Esophagus squamous epithelium (tissue), 5 donors: ENCODE measurements at regions not wholly inside any gene's neighbourhood (a gene's known extent, or its start where the extent isn't known, plus 50 kb on each side); places are given as distances from the start of the nearest gene placed in this dataset.

ENCODE experiments used
- DNase-seq: peaks from one replicate; lab custom pipeline; 2025; lab: John Stamatoyannopoulos, UW
- H3K27ac ChIP-seq, 4 donors: fragments of 200-600 bp; sonication (generic); one replicate each; pipeline ENCODE4 v1.5.1; 2016 to 2019; ENCODE audit warnings: mild to moderate bottlenecking in 1 of 4
- H3K27me3 ChIP-seq, 4 donors: fragments of 200-600 bp; sonication (generic); 1 replicate in 3 of 4; 2 replicates in 1 of 4; pipeline versions ENCODE4 v1.5.1 to v1.6.0; 2017 to 2021; ENCODE audit warnings: antibody characterized with exemption in 1 of 4
- H3K36me3 ChIP-seq, 3 donors: fragments of 200-600 bp; sonication (generic); one replicate each; pipeline ENCODE4 v1.5.1; 2016 to 2019
- H3K4me1 ChIP-seq, 3 donors: fragments of 200-600 bp; sonication (generic); one replicate each; pipeline ENCODE4 v1.5.1; 2017 to 2019
- H3K4me3 ChIP-seq, 4 donors: fragments of 200-600 bp; sonication (generic); 1 replicate in 3 of 4; 2 replicates in 1 of 4; pipeline ENCODE4 v1.5.1; 2016 to 2019; ENCODE audit warnings: mild to moderate bottlenecking in 2 of 4, moderate library complexity in 1 of 4
- H3K9me3 ChIP-seq, 3 donors: fragments of 200-600 bp; sonication (generic); one replicate each; pipeline ENCODE4 v1.5.1; 2016 to 2019
- CTCF ChIP-seq, 6 experiments: fragments of 450-650 bp in 4 of 6; fragments of 200-600 bp in 2 of 6; sonication (generic) in 2 of 6; IDR thresholded peaks; one replicate each; pipeline ENCODE4 v1.5.1; 2016 to 2019; ENCODE audit warnings: antibody characterized with exemption in 6 of 6, mild to moderate bottlenecking in 4 of 6, moderate library complexity in 4 of 6
- POLR2A ChIP-seq, 4 donors: fragments of 450-650 bp; IDR thresholded peaks; one replicate each; pipeline ENCODE4 v1.6.1; 2017; ENCODE audit warnings: antibody characterized with exemption in 4 of 4, mild to moderate bottlenecking in 4 of 4, moderate library complexity in 3 of 4
- WGBS, 2 donors: methylation state at CpG; one replicate each; pipeline ENCODE4 v1.1.5; 2018; 5-methylcytosine and 5-hydroxymethylcytosine counted together
- intact Hi-C: fragments of 100-400 bp; cut with DNase I; formaldehyde crosslinking; loops from one replicate; pipeline ENCODE4 v1.15.0; 2022
- donor health status: DM: yes; HTN: yes; CAD: no.

GRCh38 chrX:26008042-26008441 is 130.1 kb upstream of the MAGEB18 start:
- H3K4me1 ChIP-seq: no peaks in the 10 kb centered on the region
- no peak overlapping the region for H3K27ac ChIP-seq
- DNase-seq: no peak
- 60 to 75% methylated on average over 1 to 2 of the region's 2 CpGs for WGBS, 2 donors
- TF ChIP-seq POLR2A (IDR thresholded peaks at IDR 0.05): no peak
- no peak for TF ChIP-seq CTCF (IDR thresholded peaks at IDR 0.05)
- intact Hi-C loops: no loop called here
- H3K36me3 ChIP-seq: no peaks in the 10 kb centered on the region
- H3K4me3 ChIP-seq: no peak overlapping the region
- H3K27me3 ChIP-seq: no peaks in the 10 kb centered on the region
- H3K9me3 ChIP-seq: no peaks in the 10 kb centered on the region

- no peak overlapping the region for H3K4me3 ChIP-seq
- H3K9me3 ChIP-seq: no peaks in the 10 kb centered on the region
- no peaks in the 10 kb centered on the region for H3K27me3 ChIP-seq
- H3K27ac ChIP-seq: no peak overlapping the region
- H3K4me1 ChIP-seq: no peaks in the 10 kb centered on the region
- whole genome bisulfite sequencing, 2 donors: 39 to 44% methylated on average over 2 of the region's 2 CpGs
- H3K36me3 ChIP-seq: no peaks in the 10 kb centered on the region
- intact Hi-C loops: no loop called here
- TF ChIP-seq POLR2A (IDR thresholded peaks at IDR 0.05) (no peak), CTCF (IDR thresholded peaks at IDR 0.05) (no peak)
- DNase-seq: no peak
Observed at GRCh38 chrX:26008691-26009090, 129.5 kb upstream of the MAGEB18 start.

GRCh38 chrX:26019386-26019785 is 118.8 kb upstream of the MAGEB18 start:
- no peak for TF ChIP-seq POLR2A (IDR thresholded peaks at IDR 0.05)
- no peak for TF ChIP-seq CTCF (IDR thresholded peaks at IDR 0.05)
- Histone ChIP-seq H3K9me3 (no peaks in the 10 kb centered on the region), H3K27ac (no peak overlapping the region), H3K4me3 (no peak overlapping the region), H3K36me3 (no peaks in the 10 kb centered on the region), H3K27me3 (no peaks in the 10 kb centered on the region), H3K4me1 (no peaks in the 10 kb centered on the region)
- DNase-seq: no peak
- WGBS, 2 donors: 55 to 66% methylated on average over 6 of the region's 6 CpGs
- intact Hi-C loops: no loop called here

DNA sequence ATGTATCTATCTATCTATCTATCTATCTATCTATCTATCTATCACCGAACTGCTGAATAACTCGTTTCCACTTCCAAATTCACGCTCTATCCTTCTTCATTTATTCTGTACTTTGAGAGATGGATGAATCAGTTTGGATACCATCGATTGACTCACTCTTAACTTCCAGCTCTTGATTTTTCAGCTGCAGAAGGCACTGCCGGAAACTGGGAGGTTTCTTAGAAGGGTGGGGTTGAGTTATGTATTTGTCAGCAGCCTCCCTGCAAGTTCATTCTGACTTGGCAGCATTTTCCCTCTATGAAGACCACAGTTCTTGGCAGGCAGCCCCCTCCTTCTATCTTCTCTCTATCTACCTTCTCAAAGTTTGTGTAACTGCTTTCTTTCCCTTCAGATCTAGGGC is 112.0 kb upstream of the MAGEB18 start:
- WGBS, 2 donors: 71 to 82% methylated on average over 5 of the region's 5 CpGs
- TF ChIP-seq POLR2A (IDR thresholded peaks at IDR 0.05) (no peak), CTCF (IDR thresholded peaks at IDR 0.05) (no peak)
- Histone ChIP-seq H3K4me1 (no peaks in the 10 kb centered on the region), H3K9me3 (no peaks in the 10 kb centered on the region), H3K4me3 (no peak overlapping the region), H3K27ac (no peak overlapping the region), H3K36me3 (no peaks in the 10 kb centered on the region), H3K27me3 (no peaks in the 10 kb centered on the region)
- DNase-seq: no peak
- intact Hi-C loops: no loop called here

DNA sequence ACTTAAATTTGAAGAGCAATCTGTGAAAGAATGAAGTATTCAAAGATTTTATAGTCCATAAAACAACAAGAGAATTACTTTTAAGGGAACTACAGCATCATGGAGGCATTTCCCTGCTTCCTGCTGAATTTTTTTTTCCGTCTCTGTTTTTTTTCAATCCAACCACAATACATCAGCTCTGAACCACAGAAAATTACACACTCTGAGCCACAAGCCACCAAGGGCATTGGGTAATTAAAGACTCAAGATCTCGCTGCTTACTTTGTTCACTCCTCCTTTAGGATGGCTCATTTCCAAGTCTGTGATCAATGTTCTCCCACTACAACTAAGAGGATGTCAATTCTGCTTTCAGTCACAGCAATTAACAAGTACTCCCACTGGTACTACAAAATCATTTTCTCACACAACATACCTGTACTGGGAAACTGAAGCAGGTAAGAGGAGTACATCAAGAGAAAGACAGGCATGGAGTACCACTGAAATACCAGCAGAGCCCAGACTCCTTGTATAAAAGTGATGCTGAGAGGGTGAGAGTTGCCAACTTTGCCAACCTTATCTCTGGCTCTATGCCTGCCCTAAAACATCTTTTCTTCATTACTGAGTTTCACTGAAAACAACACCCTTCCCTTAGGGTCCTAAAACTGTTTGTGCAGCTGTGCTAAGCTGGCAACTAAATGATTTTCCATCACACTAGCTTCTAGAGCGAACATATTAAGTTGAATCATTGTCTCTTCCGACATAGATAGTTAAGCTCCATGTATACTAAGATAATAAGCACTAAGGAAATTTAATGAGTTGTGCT is 105.8 kb upstream of the MAGEB18 start:
- Histone ChIP-seq H3K36me3 (no peaks in the 10 kb centered on the region), H3K4me1 (no peaks in the 10 kb centered on the region), H3K4me3 (no peak overlapping the region), H3K9me3 (no peaks in the 10 kb centered on the region), H3K27me3 (no peaks in the 10 kb centered on the region), H3K27ac (no peak overlapping the region)
- intact Hi-C loops: no loop called here
- DNase-seq: no peak
- TF ChIP-seq CTCF (IDR thresholded peaks at IDR 0.05) (no peak), POLR2A (IDR thresholded peaks at IDR 0.05) (no peak)
- WGBS, 2 donors: 49 to 65% methylated on average over 4 of the region's 4 CpGs
